ENCODE measurements at regions not wholly inside any gene's neighbourhood (a gene's known extent, or its start where the extent isn't known, plus 50 kb on each side); places are given as distances from the start of the nearest gene placed in this dataset.
A peak's percentile ranks its signal among the peaks of the same experiment; 100 is the strongest.

DNA sequence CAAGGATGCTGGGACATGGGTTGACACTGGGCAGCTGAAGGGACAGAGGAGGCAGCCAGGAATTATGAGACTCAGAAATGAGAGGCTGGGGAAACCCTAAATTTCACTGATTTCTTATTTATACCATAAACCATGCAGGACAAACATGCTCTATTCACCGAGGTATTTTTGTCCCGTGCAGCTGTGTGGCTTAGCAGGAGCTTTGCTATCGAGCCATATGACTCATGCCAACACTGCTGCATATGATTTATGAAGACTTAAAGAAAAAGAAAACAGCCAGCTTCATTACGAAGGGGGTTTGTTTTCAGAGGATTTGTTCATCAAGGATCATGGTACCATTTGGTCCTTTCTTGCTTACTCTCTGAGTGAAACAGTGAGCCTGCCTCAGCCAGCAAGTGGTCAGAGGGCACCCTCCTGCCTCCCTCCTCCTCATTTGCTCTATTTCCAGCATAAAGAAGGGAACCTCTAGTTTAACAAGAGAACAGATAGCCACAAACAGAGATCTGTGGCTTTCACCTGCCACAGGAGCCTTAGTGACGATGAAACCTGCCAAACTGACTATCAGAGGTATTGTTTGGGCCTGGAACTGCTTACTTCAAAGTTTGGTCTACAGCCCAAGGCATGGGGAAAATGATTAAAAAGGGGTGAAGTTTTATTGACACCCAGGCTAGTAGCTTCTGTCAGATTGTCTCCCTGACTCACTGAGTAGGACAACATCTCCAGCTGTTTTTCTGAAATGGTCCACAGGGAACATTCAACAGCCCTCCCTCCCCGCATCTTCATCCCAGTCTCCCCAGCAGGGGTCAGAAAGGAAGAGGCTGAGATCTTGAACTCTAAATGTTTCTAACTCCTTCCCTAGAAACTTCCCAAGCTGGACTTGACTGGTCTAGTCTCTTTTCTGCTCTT lies 80.1 kb upstream of the MAML3 start:
- 49 to 70% methylated on average over 6 of the region's 6 CpGs for WGBS, 2 donors

DNA sequence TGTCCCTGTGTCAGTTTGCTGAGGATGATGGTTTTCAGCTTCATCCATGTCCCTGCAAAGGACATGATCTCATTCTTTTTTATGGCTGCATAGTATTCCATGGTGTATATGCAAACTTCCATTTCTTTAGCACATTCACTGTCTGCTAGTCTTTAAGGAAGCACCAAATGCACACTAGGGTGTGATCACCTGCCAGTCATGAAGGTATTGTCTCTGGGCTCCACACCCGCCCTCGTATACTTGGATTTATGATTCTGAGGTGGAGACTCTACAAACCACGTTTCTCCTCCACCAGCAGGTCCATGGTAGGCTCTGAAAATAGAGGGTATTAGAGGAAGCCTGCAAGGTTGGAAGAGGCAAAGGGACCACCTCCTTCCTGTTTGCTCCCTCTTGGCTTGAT lies 75.9 kb upstream of the MAML3 start:
- Histone ChIP-seq H3K9me3 (ENCODE audit: control insufficient read depth in 4 of 4, insufficient read depth in 3 of 4, low read length in 3 of 4) (peaks cover 0 to 1% (median 0%) of the 10 kb centered on the region in 4 donors), H3K27me3 (ENCODE audit: control insufficient read depth in 3 of 3, insufficient read depth in 3 of 3, low read length in 2 of 3) (no peaks in the 10 kb centered on the region), H3K36me3 (ENCODE audit: control insufficient read depth in 4 of 4, insufficient read depth in 4 of 4, low read length in 4 of 4) (no peaks in the 10 kb centered on the region), H3K9ac (ENCODE audit: insufficient read depth in 1 of 2, low read length in 2 of 2) (no peak overlapping the region), H3K4me1 (ENCODE audit: control insufficient read depth in 5 of 5, insufficient read depth in 5 of 5, low read length in 5 of 5) (peaks cover 0 to 6% (median 0%) of the 10 kb centered on the region in 5 donors), H3K27ac (ENCODE audit: low read depth in 1 of 2, low read length in 1 of 2) (no peak overlapping the region), H3K4me3 (no peak overlapping the region)
- DNase-seq (no peak), ATAC-seq (ENCODE audit: insufficient read depth, low FRiP score) (no peak)
- TF ChIP-seq, protein P1, sequence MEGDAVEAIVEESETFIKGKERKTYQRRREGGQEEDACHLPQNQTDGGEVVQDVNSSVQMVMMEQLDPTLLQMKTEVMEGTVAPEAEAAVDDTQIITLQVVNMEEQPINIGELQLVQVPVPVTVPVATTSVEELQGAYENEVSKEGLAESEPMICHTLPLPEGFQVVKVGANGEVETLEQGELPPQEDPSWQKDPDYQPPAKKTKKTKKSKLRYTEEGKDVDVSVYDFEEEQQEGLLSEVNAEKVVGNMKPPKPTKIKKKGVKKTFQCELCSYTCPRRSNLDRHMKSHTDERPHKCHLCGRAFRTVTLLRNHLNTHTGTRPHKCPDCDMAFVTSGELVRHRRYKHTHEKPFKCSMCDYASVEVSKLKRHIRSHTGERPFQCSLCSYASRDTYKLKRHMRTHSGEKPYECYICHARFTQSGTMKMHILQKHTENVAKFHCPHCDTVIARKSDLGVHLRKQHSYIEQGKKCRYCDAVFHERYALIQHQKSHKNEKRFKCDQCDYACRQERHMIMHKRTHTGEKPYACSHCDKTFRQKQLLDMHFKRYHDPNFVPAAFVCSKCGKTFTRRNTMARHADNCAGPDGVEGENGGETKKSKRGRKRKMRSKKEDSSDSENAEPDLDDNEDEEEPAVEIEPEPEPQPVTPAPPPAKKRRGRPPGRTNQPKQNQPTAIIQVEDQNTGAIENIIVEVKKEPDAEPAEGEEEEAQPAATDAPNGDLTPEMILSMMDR (IDR thresholded peaks at IDR 0.05; ENCODE audit: control extremely low read depth, extremely low read depth) = no peak
- WGBS, 2 donors = 88 to 92% methylated on average over 3 of the region's 3 CpGs

More for the DNA sequence above, 80.1 kb upstream of the MAML3 start:
- Histone ChIP-seq H3K9me3 (ENCODE audit: control insufficient read depth in 4 of 4, insufficient read depth in 3 of 4, low read length in 3 of 4) (peaks cover 0 to 1% (median 0%) of the 10 kb centered on the region in 4 donors), H3K27me3 (ENCODE audit: control insufficient read depth in 3 of 3, insufficient read depth in 3 of 3, low read length in 2 of 3) (no peaks in the 10 kb centered on the region), H3K4me1 (ENCODE audit: control insufficient read depth in 5 of 5, insufficient read depth in 5 of 5, low read length in 5 of 5) (peaks cover 5 to 33% (median 18%) of the 10 kb centered on the region in 5 donors), H3K4me3 (no peak overlapping the region), H3K27ac (ENCODE audit: low read depth in 1 of 2, low read length in 1 of 2) (no peak overlapping the region), H3K9ac (ENCODE audit: insufficient read depth in 1 of 2, low read length in 2 of 2) (no peak overlapping the region), H3K36me3 (ENCODE audit: control insufficient read depth in 4 of 4, insufficient read depth in 4 of 4, low read length in 4 of 4) (no peaks in the 10 kb centered on the region)
- DNase-seq = peak in 1 of 3 donors; percentile 43
- TF ChIP-seq, protein P1 (IDR thresholded peaks at IDR 0.05; ENCODE audit: control extremely low read depth, extremely low read depth) = no peak
- ATAC-seq (ENCODE audit: insufficient read depth, low FRiP score) = no peak

DNA sequence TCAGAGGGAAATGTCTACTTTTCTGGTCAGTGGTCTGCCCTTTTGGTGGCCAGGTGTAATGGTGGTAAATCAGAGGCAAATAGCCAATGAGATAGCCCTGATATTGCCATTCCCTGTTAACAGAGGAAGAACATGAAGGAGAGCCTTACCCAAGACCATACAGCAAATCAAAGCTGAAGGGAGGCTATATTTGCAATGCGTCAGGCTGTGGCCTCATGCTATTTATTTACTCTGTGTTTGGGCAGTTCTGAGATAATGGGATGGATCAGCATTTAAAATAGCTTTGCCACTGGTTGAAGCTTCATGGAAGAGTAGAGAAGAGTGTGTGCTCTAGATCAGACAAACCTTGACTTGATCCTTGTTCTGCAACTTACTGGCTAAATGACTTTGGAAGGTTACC lies 73.3 kb upstream of the MAML3 start:
- no peaks in the 10 kb centered on the region for H3K36me3 ChIP-seq (ENCODE audit: control insufficient read depth in 4 of 4, insufficient read depth in 4 of 4, low read length in 4 of 4)
- peaks cover 0 to 1% (median 0%) of the 10 kb centered on the region in 4 donors for H3K9me3 ChIP-seq (ENCODE audit: control insufficient read depth in 4 of 4, insufficient read depth in 3 of 4, low read length in 3 of 4)
- WGBS, 2 donors = 95 to 96% methylated on average over 1 of the region's 1 CpG
- no peak for ATAC-seq (ENCODE audit: insufficient read depth, low FRiP score)
- no peak overlapping the region for H3K4me3 ChIP-seq
- H3K27ac ChIP-seq (ENCODE audit: low read depth in 1 of 2, low read length in 1 of 2) = no peak overlapping the region
- H3K4me1 ChIP-seq (ENCODE audit: control insufficient read depth in 5 of 5, insufficient read depth in 5 of 5, low read length in 5 of 5) = no peaks in the 10 kb centered on the region
- no peaks in the 10 kb centered on the region for H3K27me3 ChIP-seq (ENCODE audit: control insufficient read depth in 3 of 3, insufficient read depth in 3 of 3, low read length in 2 of 3)
- DNase-seq = no peak
- H3K9ac ChIP-seq (ENCODE audit: insufficient read depth in 1 of 2, low read length in 2 of 2) = no peak overlapping the region
- TF ChIP-seq, protein P1 (IDR thresholded peaks at IDR 0.05; ENCODE audit: control extremely low read depth, extremely low read depth) = no peak

All from lung (tissue), 11 donors.